CD4-positive, CD25-positive, alpha-beta regulatory T cell (primary cell): ENCODE measurements at regions not wholly inside any gene's neighbourhood (a gene's known extent, or its start where the extent isn't known, plus 50 kb on each side); places are given as distances from the start of the nearest gene placed in this dataset.
A peak's percentile ranks its signal among the peaks of the same experiment; 100 is the strongest.

Source experiments
- ATAC-seq, 2 donors: fragments of 150-1000 bp; cut with Tn5 transposase; one replicate each; pipeline ENCODE4 v1.10.0; 2021; ENCODE audit warnings: low read depth in 2 of 2, moderate number of reproducible peaks in 2 of 2, moderate library complexity in 1 of 2
- DNase-seq, 3 donors: peaks; one replicate each; pipeline versions ENCODE4 v3.0.0 to v3.0.0-alpha.2; 2012 to 2022; ENCODE audit warnings: mixed read lengths in 1 of 3
- H3K27ac ChIP-seq: one replicate; pipeline ENCODE4 v1.7.0; 2013; ENCODE audit warnings: mild to moderate bottlenecking, low read length; ENCODE audit not compliant: insufficient read depth, poor library complexity, severe bottlenecking
- H3K27me3 ChIP-seq: one replicate; pipeline ENCODE4 v1.7.0; 2013; ENCODE audit warnings: low read length; ENCODE audit not compliant: control insufficient read depth, insufficient read depth
- H3K36me3 ChIP-seq: one replicate; pipeline ENCODE4 v1.7.0; 2013; ENCODE audit warnings: mild to moderate bottlenecking, low read length, moderate library complexity; ENCODE audit not compliant: control insufficient read depth, insufficient read depth
- H3K4me1 ChIP-seq: 2 replicates; pipeline ENCODE4 v1.7.0; 2013; ENCODE audit warnings: mild to moderate bottlenecking, low read length; ENCODE audit not compliant: insufficient read depth, control insufficient read depth, poor library complexity, severe bottlenecking
- H3K4me3 ChIP-seq: one replicate; pipeline ENCODE4 v1.7.0; 2013; ENCODE audit warnings: low read depth, mild to moderate bottlenecking, low read length, moderate library complexity
- H3K9me3 ChIP-seq, 2 experiments: 1 replicate in 1 of 2; 2 replicates in 1 of 2; pipeline ENCODE4 v1.7.0; 2013; ENCODE audit warnings: low read length in 2 of 2, mild to moderate bottlenecking in 1 of 2, moderate library complexity in 1 of 2; ENCODE audit not compliant: control insufficient read depth in 2 of 2
- H3K27ac Mint-ChIP-seq, 3 donors: one replicate each; pipeline ENCODE4 v1.8.0; 2020 to 2022; ENCODE audit warnings: mild to moderate bottlenecking in 3 of 3, mixed read lengths in 3 of 3, moderate library complexity in 2 of 3
- H3K27me3 Mint-ChIP-seq: one replicate; pipeline ENCODE4 v1.8.0; 2022; ENCODE audit warnings: mild to moderate bottlenecking, mixed read lengths
- H3K36me3 Mint-ChIP-seq: one replicate; pipeline ENCODE4 v1.8.0; 2020; ENCODE audit warnings: mixed read lengths
- H3K4me1 Mint-ChIP-seq, 4 donors: one replicate each; pipeline ENCODE4 v1.8.0; 2020 to 2022; ENCODE audit warnings: mixed read lengths in 4 of 4, mild to moderate bottlenecking in 1 of 4
- H3K4me3 Mint-ChIP-seq, 4 donors: one replicate each; pipeline ENCODE4 v1.8.0; 2020 to 2022; ENCODE audit warnings: mild to moderate bottlenecking in 4 of 4, mixed read lengths in 4 of 4, moderate library complexity in 3 of 4
- H3K9me3 Mint-ChIP-seq, 7 donors: one replicate each; pipeline ENCODE4 v1.8.0; 2020 to 2022; ENCODE audit warnings: mixed read lengths in 7 of 7, mild to moderate bottlenecking in 3 of 7, moderate library complexity in 2 of 7

- Mint-ChIP-seq H3K4me3 (peak overlapping the region in 1 of 4 donors; percentile 15), H3K27ac (no peak overlapping the region), H3K27me3 (no peaks in the 10 kb centered on the region), H3K4me1 (no peaks in the 10 kb centered on the region), H3K9me3 (peaks cover 0 to 27% (median 8%) of the 10 kb centered on the region in 7 donors), H3K36me3 (no peaks in the 10 kb centered on the region)
- DNase-seq = no peak
- H3K4me3 ChIP-seq = no peak overlapping the region
- peaks cover 0 to 2% of the 10 kb centered on the region in 2 experiments for H3K9me3 ChIP-seq
- ATAC-seq = no peak
- H3K36me3 ChIP-seq = no peaks in the 10 kb centered on the region
- H3K4me1 ChIP-seq = no peaks in the 10 kb centered on the region
- no peaks in the 10 kb centered on the region for H3K27me3 ChIP-seq
- H3K27ac ChIP-seq = no peak overlapping the region
Observed at GRCh38 chr4:33086331-33086925, 2366.3 kb downstream of the PCDH7 start.

- no peak overlapping the region for H3K4me3 Mint-ChIP-seq
- H3K27ac Mint-ChIP-seq = no peak overlapping the region
- no peak for DNase-seq
- peaks cover 0 to 23% (median 4%) of the 10 kb centered on the region in 7 donors for H3K9me3 Mint-ChIP-seq
- no peaks in the 10 kb centered on the region for H3K27me3 ChIP-seq
- no peak overlapping the region for H3K4me3 ChIP-seq
- H3K4me1 ChIP-seq = no peaks in the 10 kb centered on the region
- no peaks in the 10 kb centered on the region for H3K4me1 Mint-ChIP-seq
- no peaks in the 10 kb centered on the region for H3K27me3 Mint-ChIP-seq
- no peak for ATAC-seq
- H3K9me3 ChIP-seq = no peaks in the 10 kb centered on the region
- H3K36me3 ChIP-seq = no peaks in the 10 kb centered on the region
- no peak overlapping the region for H3K27ac ChIP-seq
- no peaks in the 10 kb centered on the region for H3K36me3 Mint-ChIP-seq
Observed at GRCh38 chr4:33088713-33089112, 2368.5 kb downstream of the PCDH7 start.

- no peaks in the 10 kb centered on the region for H3K27me3 Mint-ChIP-seq
- H3K9me3 ChIP-seq = no peaks in the 10 kb centered on the region
- no peaks in the 10 kb centered on the region for H3K36me3 Mint-ChIP-seq
- no peaks in the 10 kb centered on the region for H3K27me3 ChIP-seq
- no peak overlapping the region for H3K4me3 Mint-ChIP-seq
- no peak overlapping the region for H3K27ac Mint-ChIP-seq
- DNase-seq (no peak), ATAC-seq (no peak)
- no peak overlapping the region for H3K4me3 ChIP-seq
- no peak overlapping the region for H3K27ac ChIP-seq
- H3K9me3 Mint-ChIP-seq = peaks cover 0 to 27% (median 4%) of the 10 kb centered on the region in 7 donors
- no peaks in the 10 kb centered on the region for H3K36me3 ChIP-seq
- H3K4me1 Mint-ChIP-seq = no peaks in the 10 kb centered on the region
- H3K4me1 ChIP-seq = no peaks in the 10 kb centered on the region
Observed at GRCh38 chr4:33090910-33091309, 2370.7 kb downstream of the PCDH7 start.

- no peak overlapping the region for H3K27ac ChIP-seq
- ATAC-seq (no peak), DNase-seq (no peak)
- no peaks in the 10 kb centered on the region for H3K4me1 ChIP-seq
- H3K4me3 ChIP-seq = no peak overlapping the region
- H3K4me1 Mint-ChIP-seq = no peaks in the 10 kb centered on the region
- no peak overlapping the region for H3K4me3 Mint-ChIP-seq
- H3K27ac Mint-ChIP-seq = no peak overlapping the region
- H3K36me3 ChIP-seq = no peaks in the 10 kb centered on the region
- no peaks in the 10 kb centered on the region for H3K27me3 Mint-ChIP-seq
- no peaks in the 10 kb centered on the region for H3K27me3 ChIP-seq
- peaks cover 0 to 30% (median 4%) of the 10 kb centered on the region in 7 donors for H3K9me3 Mint-ChIP-seq
- H3K9me3 ChIP-seq = no peaks in the 10 kb centered on the region
- no peaks in the 10 kb centered on the region for H3K36me3 Mint-ChIP-seq
Observed at GRCh38 chr4:33091961-33092360, 2371.8 kb downstream of the PCDH7 start.

- H3K27ac Mint-ChIP-seq = no peak overlapping the region
- H3K36me3 Mint-ChIP-seq = no peaks in the 10 kb centered on the region
- DNase-seq (no peak), ATAC-seq (no peak)
- no peak overlapping the region for H3K4me3 Mint-ChIP-seq
- H3K4me1 ChIP-seq = no peaks in the 10 kb centered on the region
- no peak overlapping the region for H3K27ac ChIP-seq
- no peaks in the 10 kb centered on the region for H3K36me3 ChIP-seq
- H3K27me3 ChIP-seq = no peaks in the 10 kb centered on the region
- H3K4me3 ChIP-seq = no peak overlapping the region
- H3K9me3 Mint-ChIP-seq = peaks cover 5 to 46% (median 12%) of the 10 kb centered on the region in 7 donors
- no peaks in the 10 kb centered on the region for H3K4me1 Mint-ChIP-seq
- H3K9me3 ChIP-seq = peaks cover 0 to 5% of the 10 kb centered on the region in 2 experiments
- no peaks in the 10 kb centered on the region for H3K27me3 Mint-ChIP-seq
Observed at GRCh38 chr4:33104273-33104672, 2384.1 kb downstream of the PCDH7 start.

- H3K36me3 Mint-ChIP-seq = no peaks in the 10 kb centered on the region
- ATAC-seq = no peak
- peaks cover 5 to 31% (median 9%) of the 10 kb centered on the region in 7 donors for H3K9me3 Mint-ChIP-seq
- Histone ChIP-seq H3K4me3 (no peak overlapping the region), H3K27me3 (no peaks in the 10 kb centered on the region), H3K9me3 (peaks cover 0 to 2% of the 10 kb centered on the region in 2 experiments), H3K4me1 (no peaks in the 10 kb centered on the region), H3K27ac (no peak overlapping the region), H3K36me3 (no peaks in the 10 kb centered on the region)
- no peaks in the 10 kb centered on the region for H3K27me3 Mint-ChIP-seq
- no peaks in the 10 kb centered on the region for H3K4me1 Mint-ChIP-seq
- no peak for DNase-seq
- no peak overlapping the region for H3K27ac Mint-ChIP-seq
- H3K4me3 Mint-ChIP-seq = no peak overlapping the region
Observed at GRCh38 chr4:33107814-33108213, 2387.6 kb downstream of the PCDH7 start.

- H3K27ac Mint-ChIP-seq = no peak overlapping the region
- Histone ChIP-seq H3K4me3 (no peak overlapping the region), H3K4me1 (no peaks in the 10 kb centered on the region), H3K27ac (no peak overlapping the region), H3K9me3 (peaks cover 0 to 2% of the 10 kb centered on the region in 2 experiments), H3K36me3 (no peaks in the 10 kb centered on the region), H3K27me3 (no peaks in the 10 kb centered on the region)
- no peak overlapping the region for H3K4me3 Mint-ChIP-seq
- DNase-seq = no peak
- H3K9me3 Mint-ChIP-seq = peaks cover 2 to 29% (median 14%) of the 10 kb centered on the region in 7 donors
- H3K4me1 Mint-ChIP-seq = no peaks in the 10 kb centered on the region
- H3K27me3 Mint-ChIP-seq = no peaks in the 10 kb centered on the region
- H3K36me3 Mint-ChIP-seq = no peaks in the 10 kb centered on the region
- no peak for ATAC-seq
Observed at GRCh38 chr4:33111117-33111516, 2390.9 kb downstream of the PCDH7 start.

GRCh38 chr4:33116871-33117270 lies 2396.7 kb downstream of the PCDH7 start:
- H3K27me3 Mint-ChIP-seq = no peaks in the 10 kb centered on the region
- H3K4me3 Mint-ChIP-seq = no peak overlapping the region
- DNase-seq (no peak), ATAC-seq (no peak)
- H3K27ac Mint-ChIP-seq = no peak overlapping the region
- no peak overlapping the region for H3K27ac ChIP-seq
- peaks cover 0 to 3% of the 10 kb centered on the region in 2 experiments for H3K9me3 ChIP-seq
- no peak overlapping the region for H3K4me3 ChIP-seq
- no peaks in the 10 kb centered on the region for H3K36me3 ChIP-seq
- no peaks in the 10 kb centered on the region for H3K4me1 ChIP-seq
- H3K9me3 Mint-ChIP-seq = peaks cover 3 to 45% (median 9%) of the 10 kb centered on the region in 7 donors
- H3K4me1 Mint-ChIP-seq = no peaks in the 10 kb centered on the region
- no peaks in the 10 kb centered on the region for H3K27me3 ChIP-seq
- H3K36me3 Mint-ChIP-seq = no peaks in the 10 kb centered on the region
